ENCODE measurements at regions not wholly inside any gene's neighbourhood (a gene's known extent, or its start where the extent isn't known, plus 50 kb on each side); places are given as distances from the start of the nearest gene placed in this dataset.

DNA sequence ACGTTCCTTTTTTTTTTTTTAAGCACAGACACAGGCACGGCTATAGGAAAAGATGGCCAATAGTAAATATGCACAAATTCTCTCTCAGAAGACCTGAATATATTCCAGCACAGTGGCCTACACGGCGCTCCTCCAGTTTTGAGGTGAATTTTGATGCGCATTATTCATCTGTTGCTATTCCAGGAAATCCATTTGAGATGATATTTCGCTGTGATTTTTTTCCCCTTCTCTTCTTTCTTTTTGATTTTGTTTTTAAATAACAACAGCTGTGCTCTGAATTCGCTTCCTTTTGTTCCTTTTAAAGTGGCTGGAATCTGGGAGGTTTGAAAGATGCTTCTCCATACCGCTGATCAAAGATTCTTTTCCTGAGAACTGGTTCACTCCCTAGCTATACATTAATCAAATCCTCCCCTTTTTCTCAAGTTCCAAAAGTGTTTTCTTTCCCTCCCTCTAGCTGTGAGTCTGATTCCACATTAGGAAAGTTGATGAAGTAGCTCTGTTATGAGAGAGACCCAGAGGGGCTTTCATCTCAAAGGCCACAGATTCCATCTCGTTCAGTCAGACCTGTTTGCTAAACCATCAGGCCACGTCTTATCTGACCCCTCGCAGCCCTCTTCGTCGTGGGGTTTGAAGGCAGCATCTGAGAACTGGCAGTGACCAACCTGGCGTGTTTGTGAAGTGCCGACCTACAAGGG is 602.7 kb upstream of the NRP1 start:
- DNase-seq (ENCODE audit: low read depth) = no peak
- TF ChIP-seq, protein P1, sequence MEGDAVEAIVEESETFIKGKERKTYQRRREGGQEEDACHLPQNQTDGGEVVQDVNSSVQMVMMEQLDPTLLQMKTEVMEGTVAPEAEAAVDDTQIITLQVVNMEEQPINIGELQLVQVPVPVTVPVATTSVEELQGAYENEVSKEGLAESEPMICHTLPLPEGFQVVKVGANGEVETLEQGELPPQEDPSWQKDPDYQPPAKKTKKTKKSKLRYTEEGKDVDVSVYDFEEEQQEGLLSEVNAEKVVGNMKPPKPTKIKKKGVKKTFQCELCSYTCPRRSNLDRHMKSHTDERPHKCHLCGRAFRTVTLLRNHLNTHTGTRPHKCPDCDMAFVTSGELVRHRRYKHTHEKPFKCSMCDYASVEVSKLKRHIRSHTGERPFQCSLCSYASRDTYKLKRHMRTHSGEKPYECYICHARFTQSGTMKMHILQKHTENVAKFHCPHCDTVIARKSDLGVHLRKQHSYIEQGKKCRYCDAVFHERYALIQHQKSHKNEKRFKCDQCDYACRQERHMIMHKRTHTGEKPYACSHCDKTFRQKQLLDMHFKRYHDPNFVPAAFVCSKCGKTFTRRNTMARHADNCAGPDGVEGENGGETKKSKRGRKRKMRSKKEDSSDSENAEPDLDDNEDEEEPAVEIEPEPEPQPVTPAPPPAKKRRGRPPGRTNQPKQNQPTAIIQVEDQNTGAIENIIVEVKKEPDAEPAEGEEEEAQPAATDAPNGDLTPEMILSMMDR (IDR thresholded peaks at IDR 0.05; ENCODE audit: insufficient read depth, low read length) = no peak

DNA sequence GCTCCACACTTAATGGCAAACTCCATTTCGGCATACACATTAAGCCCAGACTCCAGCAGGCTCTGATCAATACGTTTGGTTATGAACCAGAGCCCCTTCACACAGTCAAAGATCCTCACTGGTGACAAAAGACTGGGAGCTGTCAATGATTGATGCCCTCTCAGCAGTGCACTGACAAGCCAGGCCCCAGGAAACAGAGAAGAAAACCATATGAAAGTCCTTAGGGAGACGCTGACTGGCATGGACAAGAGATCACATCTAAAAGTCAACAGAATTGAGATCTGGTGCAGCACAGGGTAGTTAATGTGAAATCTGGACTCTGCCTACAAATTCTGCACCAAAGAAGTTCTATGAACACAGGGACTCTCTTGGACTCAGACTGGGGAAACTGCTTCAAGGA is 600.9 kb upstream of the NRP1 start:
- H3K4me3 ChIP-seq (ENCODE audit: low read depth, low read length) = no peak overlapping the region
- TF ChIP-seq, protein P1 (IDR thresholded peaks at IDR 0.05; ENCODE audit: insufficient read depth, low read length) = no peak
- DNase-seq (ENCODE audit: low read depth) = no peak

More for the DNA sequence above, 602.7 kb upstream of the NRP1 start:
- H3K4me3 ChIP-seq (ENCODE audit: low read depth, low read length) = no peak overlapping the region

DNA sequence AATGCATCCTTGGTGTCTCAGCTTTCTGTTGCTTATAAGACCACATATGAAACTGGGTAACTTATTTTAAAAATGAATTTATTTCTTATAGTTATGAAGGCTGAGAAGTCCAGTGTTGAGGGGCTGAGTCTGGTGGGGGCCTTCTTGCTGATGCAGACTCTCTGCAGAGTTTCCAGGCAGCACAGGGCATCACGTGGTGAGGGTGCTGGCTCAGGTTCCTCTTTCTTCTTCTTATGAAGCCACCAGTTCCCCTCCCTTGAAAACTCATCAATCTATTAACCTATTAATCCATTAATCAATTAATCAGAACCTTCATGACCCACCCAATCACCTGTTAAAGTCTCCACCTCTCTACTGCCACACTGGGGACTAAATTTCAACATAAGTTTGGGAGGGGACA is 595.6 kb upstream of the NRP1 start:
- H3K4me3 ChIP-seq (ENCODE audit: low read depth, low read length) = no peak overlapping the region
- DNase-seq (ENCODE audit: low read depth) = no peak
- TF ChIP-seq, protein P1 (IDR thresholded peaks at IDR 0.05; ENCODE audit: insufficient read depth, low read length) = no peak

DNA sequence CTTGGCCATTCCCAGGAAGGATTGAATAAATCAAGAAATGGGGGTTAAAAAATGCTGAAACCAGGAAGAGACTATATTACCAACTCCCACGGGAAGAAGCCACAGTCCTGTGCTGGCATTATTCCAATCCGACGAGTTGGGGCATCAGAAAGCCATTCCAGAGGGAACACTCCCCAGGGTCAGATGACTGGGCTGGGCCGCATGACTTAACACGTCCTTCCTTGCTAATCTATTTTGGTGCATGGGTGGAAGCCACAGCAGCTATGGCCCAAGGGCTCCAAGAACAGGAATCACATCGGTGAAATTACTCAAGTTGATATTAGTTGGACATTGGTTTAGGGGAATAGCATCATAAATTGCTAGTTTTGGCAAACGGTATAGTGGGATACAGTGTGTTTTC is 592.9 kb upstream of the NRP1 start:
- no peak for DNase-seq (ENCODE audit: low read depth)
- TF ChIP-seq, protein P1 (IDR thresholded peaks at IDR 0.05; ENCODE audit: insufficient read depth, low read length) = no peak
- H3K4me3 ChIP-seq (ENCODE audit: low read depth, low read length) = no peak overlapping the region

DNA sequence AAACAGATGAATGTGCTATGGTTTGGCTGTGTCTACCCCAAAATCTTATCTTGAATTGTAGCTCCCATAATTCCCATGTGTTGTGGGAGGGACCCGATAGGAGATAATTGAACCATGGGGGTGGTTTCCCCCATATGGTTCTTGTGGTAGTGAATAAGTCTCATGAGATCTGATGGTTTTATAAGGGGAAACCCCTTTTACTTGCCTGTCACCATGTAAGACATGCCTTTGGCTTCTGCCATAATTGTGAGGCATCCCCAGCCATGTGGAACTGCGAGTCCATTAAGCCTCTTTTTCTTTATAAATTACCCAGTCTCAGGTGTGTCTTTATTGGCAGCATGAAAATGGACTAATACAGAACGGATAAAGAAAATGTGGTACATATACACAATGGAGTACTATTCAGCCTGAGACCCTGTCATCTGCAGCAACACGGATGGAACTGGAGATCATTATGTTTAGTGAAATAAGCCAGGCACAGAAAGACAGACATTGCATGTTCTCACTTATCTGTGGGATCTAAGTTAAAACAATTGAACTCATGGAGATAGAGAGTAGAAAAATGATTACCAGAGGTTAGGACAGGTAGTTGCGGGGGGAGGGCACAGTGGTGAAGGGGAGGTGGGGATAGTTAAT is 587.6 kb upstream of the NRP1 start:
- TF ChIP-seq, protein P1 (IDR thresholded peaks at IDR 0.05; ENCODE audit: insufficient read depth, low read length) = no peak
- no peak overlapping the region for H3K4me3 ChIP-seq (ENCODE audit: low read depth, low read length)
- DNase-seq (ENCODE audit: low read depth) = no peak

DNA sequence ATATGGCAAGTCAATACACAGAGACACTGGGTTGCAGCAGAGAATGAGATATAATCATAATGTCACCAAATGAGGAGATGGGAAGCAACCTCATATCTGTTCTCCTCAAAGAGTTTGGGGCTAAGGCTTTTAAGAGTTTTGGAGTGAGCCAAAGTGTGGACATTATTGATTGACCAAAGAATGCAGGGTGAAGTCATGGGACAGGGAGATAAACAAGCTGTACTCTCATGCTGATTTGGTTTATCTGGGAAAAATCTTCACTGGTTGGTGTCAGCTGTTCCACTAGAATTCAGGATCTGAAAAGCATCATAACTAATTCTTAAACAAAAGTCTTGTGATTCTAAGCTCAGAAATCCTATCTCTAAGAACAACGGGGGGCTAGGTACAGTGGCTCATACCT is 585.9 kb upstream of the NRP1 start:
- no peak for DNase-seq (ENCODE audit: low read depth)
- TF ChIP-seq, protein P1 (IDR thresholded peaks at IDR 0.05; ENCODE audit: insufficient read depth, low read length) = no peak
- H3K4me3 ChIP-seq (ENCODE audit: low read depth, low read length) = no peak overlapping the region
